ENCODE measurements at regions not wholly inside any gene's neighbourhood (a gene's known extent, or its start where the extent isn't known, plus 50 kb on each side); places are given as distances from the start of the nearest gene placed in this dataset.

GRCh38 chr3:55373423-55373822 lies 113.7 kb downstream of the WNT5A start:
- Mint-ChIP-seq H3K9me3 (no peaks in the 10 kb centered on the region), H3K27me3 (no peaks in the 10 kb centered on the region), H3K36me3 (no peaks in the 10 kb centered on the region), H3K4me1 (ENCODE audit: unreplicated experiment) (no peaks in the 10 kb centered on the region), H3K4me3 (no peak overlapping the region), H3K27ac (no peak overlapping the region)
- no peak for TF ChIP-seq CTCF (conservative IDR thresholded peaks at IDR 0.05)
- no peak for DNase-seq (ENCODE audit: extremely low spot score, unreplicated experiment)

- no peak for DNase-seq (ENCODE audit: extremely low spot score, unreplicated experiment)
- H3K4me1 Mint-ChIP-seq (ENCODE audit: unreplicated experiment) = no peaks in the 10 kb centered on the region
- H3K27me3 Mint-ChIP-seq = no peaks in the 10 kb centered on the region
- no peak overlapping the region for H3K27ac Mint-ChIP-seq
- no peak overlapping the region for H3K4me3 Mint-ChIP-seq
- no peaks in the 10 kb centered on the region for H3K36me3 Mint-ChIP-seq
- no peak for TF ChIP-seq CTCF (conservative IDR thresholded peaks at IDR 0.05)
- no peaks in the 10 kb centered on the region for H3K9me3 Mint-ChIP-seq
Measured at GRCh38 chr3:55370272-55370671, 116.8 kb downstream of the WNT5A start.

- no peak for DNase-seq (ENCODE audit: extremely low spot score, unreplicated experiment)
- Mint-ChIP-seq H3K36me3 (no peaks in the 10 kb centered on the region), H3K27ac (no peak overlapping the region), H3K4me3 (no peak overlapping the region), H3K4me1 (ENCODE audit: unreplicated experiment) (peaks cover 4% of the 10 kb centered on the region), H3K27me3 (no peaks in the 10 kb centered on the region), H3K9me3 (peaks cover 3% of the 10 kb centered on the region)
- TF ChIP-seq CTCF (conservative IDR thresholded peaks at IDR 0.05) = no peak
Measured at GRCh38 chr3:55369141-55369847, 117.8 kb downstream of the WNT5A start.

GRCh38 chr3:55368366-55368765 lies 118.7 kb downstream of the WNT5A start:
- Mint-ChIP-seq H3K27me3 (no peaks in the 10 kb centered on the region), H3K4me3 (no peak overlapping the region), H3K9me3 (peaks cover 5% of the 10 kb centered on the region), H3K4me1 (ENCODE audit: unreplicated experiment) (peaks cover 5% of the 10 kb centered on the region), H3K27ac (no peak overlapping the region), H3K36me3 (no peaks in the 10 kb centered on the region)
- no peak for TF ChIP-seq CTCF (conservative IDR thresholded peaks at IDR 0.05)
- DNase-seq (ENCODE audit: extremely low spot score, unreplicated experiment) = no peak

- DNase-seq (ENCODE audit: extremely low spot score, unreplicated experiment) = no peak
- Mint-ChIP-seq H3K27me3 (no peaks in the 10 kb centered on the region), H3K4me1 (ENCODE audit: unreplicated experiment) (peaks cover 5% of the 10 kb centered on the region), H3K36me3 (no peaks in the 10 kb centered on the region), H3K27ac (no peak overlapping the region), H3K4me3 (no peak overlapping the region), H3K9me3 (peaks cover 5% of the 10 kb centered on the region)
- TF ChIP-seq CTCF (conservative IDR thresholded peaks at IDR 0.05) = no peak
Measured at GRCh38 chr3:55367384-55367783, 119.7 kb downstream of the WNT5A start.
